GM18519 (cell line): ENCODE measurements at regions not wholly inside any gene's neighbourhood (a gene's known extent, or its start where the extent isn't known, plus 50 kb on each side); places are given as distances from the start of the nearest gene placed in this dataset.
"Not testable (repeated sequence)": the region's sequence is repeated elsewhere in the genome, so short reads cannot be mapped to it uniquely, and the experiment has no call there.

Source experiments
- ATAC-seq: cut with Tn5 transposase; IDR thresholded peaks from one replicate; pipeline ENCODE4 v1.9.1; 2021; ENCODE audit warnings: mild to moderate bottlenecking, moderate library complexity; ENCODE audit not compliant: unreplicated experiment, low FRiP score

DNA sequence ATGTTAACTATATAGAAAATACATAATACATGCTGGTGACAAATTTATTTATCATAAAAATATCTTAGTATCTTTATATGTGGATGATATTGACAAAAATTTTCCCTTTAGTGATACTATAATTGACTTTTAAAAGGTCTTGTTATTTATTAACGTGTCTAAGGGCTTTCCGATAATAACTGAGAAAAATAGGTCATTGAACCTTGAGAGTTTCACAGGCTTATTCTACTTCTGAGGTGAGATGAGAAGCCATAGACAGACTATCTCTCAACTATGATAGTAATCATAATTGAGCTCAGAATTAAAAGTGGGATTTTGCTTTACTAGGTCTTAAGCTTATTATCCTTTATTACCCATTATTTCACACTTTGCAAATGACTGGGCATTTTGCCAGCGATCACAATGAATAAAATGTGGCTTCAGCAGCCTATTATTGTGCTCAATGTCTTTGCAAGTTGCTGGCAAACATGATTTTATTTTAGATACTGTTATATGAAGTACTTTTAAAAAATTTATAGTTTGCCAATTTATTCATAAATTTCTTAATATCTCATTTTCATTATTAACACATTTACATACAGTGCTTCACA is 574.5 kb downstream of the ZWINT start:
- no peak for ATAC-seq

GRCh38 chr10:55782181-55782580 is 578.9 kb downstream of the ZWINT start:
- no peak for ATAC-seq

- ATAC-seq = no peak
These were observed 594.8 kb downstream of the ZWINT start for GRCh38 chr10:55766212-55766611.

- no peak for ATAC-seq
These were observed 610.6 kb downstream of the ZWINT start for GRCh38 chr10:55750458-55750857.

- no peak for ATAC-seq
These were observed 613.8 kb downstream of the ZWINT start for GRCh38 chr10:55747244-55747643.

DNA sequence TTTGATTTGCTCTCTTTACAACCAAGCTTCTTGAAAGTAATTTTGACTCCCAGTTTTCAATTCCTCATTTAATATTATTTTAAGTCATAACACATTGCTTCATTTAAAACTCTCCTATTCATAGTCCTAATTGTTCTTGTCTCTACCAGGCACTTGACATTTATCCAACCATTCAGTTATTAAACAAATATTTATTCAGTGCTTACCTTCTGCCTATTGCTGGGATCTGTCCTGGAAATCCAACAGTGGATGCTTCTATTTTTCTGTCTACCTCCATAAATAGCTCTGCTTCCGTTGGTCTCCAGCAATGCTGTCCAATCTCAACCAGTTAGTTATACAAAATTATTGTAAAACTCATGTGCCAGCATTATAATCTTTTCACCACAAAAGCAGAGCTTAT is 615.1 kb downstream of the ZWINT start:
- no peak for ATAC-seq

DNA sequence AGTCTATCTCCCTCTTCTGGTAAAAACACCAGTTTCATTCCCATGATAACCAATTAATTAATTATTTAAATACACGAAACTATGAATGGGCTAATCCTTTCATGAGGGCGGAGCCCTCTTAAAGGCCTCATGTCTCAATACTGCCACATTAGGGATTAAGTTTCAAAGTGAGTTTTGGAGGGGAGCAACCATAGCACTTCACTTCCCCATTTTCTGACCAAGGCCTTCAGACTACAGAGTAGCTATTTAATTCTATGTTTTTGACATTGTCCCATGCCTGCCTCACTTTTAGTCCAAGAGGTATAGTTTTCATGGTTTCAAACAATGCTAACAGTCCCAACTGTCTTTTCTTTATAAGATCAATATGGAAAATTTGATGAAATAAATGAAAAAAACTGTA is 618.6 kb downstream of the ZWINT start:
- ATAC-seq = no peak

- ATAC-seq = peak; percentile 70
These were observed 620.3 kb downstream of the ZWINT start for GRCh38 chr10:55740767-55741166.

DNA sequence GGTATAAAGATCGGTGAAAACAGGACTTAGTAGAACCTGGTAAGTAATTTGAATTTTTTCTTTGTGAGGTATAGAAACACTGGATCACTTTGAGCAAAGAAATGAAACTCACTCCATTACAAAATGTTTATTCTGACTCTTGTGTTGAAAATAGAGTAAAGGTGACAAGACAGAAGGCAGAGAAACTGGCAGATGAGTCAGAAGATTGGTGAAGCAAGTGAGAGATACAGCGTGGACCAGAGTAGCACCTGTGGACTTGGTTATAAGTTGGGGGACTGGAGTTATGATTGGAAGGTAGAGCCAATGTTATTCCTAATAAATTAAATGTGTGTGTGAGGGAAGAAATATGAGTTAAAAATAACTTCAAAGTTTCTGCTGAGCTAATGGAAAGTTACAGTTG is 620.9 kb downstream of the ZWINT start:
- no peak for ATAC-seq

- ATAC-seq = no peak
These were observed 626.9 kb downstream of the ZWINT start for GRCh38 chr10:55734112-55734511.

DNA sequence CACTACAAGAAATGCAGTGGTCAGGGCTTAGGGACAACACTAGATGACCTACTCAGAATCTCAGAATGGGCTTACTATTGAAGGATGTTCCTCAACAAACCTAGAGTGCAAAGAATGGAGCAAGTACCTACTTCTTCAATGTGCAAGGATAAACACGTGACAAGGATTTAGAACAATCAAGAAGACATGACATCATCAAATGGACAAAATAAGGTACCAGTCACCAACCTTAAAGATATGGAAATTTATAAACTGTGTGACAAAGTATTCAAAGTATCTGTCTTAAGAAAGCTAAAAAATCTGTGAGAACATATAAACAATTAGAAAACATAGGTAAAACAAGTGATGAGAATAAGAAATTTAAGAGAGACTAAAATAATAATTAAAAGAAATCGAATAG is 656.1 kb downstream of the ZWINT start:
- no peak for ATAC-seq

DNA sequence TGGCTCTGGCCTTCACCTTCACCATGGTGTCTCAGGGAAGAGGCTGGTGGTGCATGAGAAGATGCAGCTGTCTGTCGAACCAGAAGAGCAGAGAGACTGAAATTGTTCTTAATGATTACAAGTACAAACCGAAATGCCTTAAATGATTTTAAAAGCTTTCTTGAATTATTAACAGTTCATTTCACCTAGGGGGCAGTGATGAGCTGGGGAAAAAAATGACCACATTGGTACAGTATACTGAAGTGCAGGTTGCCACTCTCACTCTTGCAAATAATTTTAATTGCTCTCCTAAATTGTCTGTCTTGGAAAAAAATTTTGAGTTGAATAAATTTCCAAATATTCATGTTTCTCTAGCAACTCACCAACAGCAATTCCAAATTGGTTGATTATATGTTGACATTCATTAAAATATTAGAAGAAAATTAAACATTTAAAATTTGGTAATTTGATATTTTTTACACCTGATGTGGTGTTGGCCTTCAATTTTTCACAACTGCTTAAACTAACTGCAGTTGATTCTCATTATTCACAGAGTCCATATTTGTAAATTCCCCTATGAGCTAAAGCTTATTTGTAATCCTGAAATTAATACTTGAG is 692.6 kb downstream of the ZWINT start:
- no peak for ATAC-seq

DNA sequence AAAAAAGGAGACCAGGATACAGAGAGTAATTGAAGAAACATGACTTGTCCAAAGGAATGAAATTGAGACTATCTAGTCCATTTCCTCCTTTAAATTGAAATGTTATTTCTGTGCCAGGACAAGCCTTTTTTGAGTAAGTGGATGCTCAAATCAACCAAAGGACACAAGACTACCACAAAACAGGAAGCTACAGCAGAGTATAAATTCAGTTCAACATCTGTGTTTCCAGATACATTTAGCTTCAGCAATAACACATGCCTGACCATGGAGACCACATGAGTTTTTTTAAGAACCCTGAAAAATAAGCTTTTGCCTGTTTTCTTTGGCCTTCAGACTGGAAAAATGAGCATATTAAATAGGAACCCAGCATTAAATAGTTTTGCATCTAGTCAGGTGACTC is 707.5 kb downstream of the ZWINT start:
- ATAC-seq = no peak

DNA sequence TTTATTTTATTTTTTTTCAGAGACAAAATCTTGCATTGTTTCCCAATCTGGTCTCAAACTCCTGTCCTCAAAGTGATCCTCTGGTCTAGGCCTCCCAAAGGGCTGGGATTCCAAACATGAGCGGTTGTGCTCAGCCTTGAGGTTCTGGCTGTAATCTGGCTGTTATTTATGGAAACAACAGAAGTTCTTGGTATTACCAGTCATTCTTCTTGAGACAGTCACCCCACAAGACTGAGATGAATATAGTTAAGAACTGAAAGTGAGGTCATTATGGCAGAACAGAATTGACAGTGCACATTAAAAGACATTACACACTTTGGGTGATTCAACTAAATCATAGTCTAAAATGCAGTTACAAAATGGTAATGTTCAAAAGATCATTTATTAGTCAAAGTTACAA is 719.5 kb downstream of the ZWINT start:
- ATAC-seq = no peak

GRCh38 chr10:55631071-55631654 is 729.9 kb downstream of the ZWINT start:
- peak; percentile 93 for ATAC-seq

DNA sequence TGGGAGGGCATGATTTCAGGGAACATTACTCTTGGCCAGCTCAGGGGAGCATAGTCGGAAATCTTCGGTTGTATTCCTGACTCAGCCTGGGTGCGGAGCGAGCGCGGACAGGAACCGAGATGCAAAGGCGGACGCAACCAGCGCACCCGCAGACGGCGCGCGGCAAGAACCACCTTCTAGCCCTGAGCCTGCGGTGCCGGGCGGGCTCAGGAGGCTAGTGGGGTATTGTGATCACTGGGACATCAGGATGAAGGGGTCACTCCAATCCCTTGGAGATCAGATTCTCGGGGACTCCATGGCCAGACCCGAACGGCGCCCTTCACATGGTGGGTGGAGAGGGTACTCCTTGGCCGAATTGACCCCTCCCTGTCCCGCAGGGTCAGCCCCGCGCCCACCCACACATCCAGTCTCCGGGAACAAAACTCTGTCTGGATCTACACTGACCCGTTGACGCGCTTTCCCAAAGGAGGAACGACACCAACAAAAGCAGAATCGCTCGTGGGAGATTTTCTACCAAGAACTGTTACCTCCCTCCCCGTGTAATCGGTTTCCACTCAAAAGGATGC is 730.5 kb downstream of the ZWINT start:
- ATAC-seq = no peak

- no peak for ATAC-seq
These were observed 731.1 kb downstream of the ZWINT start for GRCh38 chr10:55629793-55630490.

- no peak for ATAC-seq
These were observed 732.8 kb downstream of the ZWINT start for GRCh38 chr10:55628260-55628701.

GRCh38 chr10:55627501-55628051 is 733.5 kb downstream of the ZWINT start:
- no peak for ATAC-seq

GRCh38 chr10:55601690-55602478 is 759.2 kb downstream of the ZWINT start:
- ATAC-seq = not testable (repeated sequence)
